ENCODE measurements at regions not wholly inside any gene's neighbourhood (a gene's known extent, or its start where the extent isn't known, plus 50 kb on each side); places are given as distances from the start of the nearest gene placed in this dataset.
"Not testable (repeated sequence)": the region's sequence is repeated elsewhere in the genome, so short reads cannot be mapped to it uniquely, and the experiment has no call there.

GRCh38 chr12:124650912-124651311 lies 83.5 kb upstream of the NCOR2 start:
- Histone ChIP-seq H3K4me1 (peaks cover 6 to 32% of the 10 kb centered on the region in 2 donors), H3K9me3 (peaks cover 0 to 8% of the 10 kb centered on the region in 2 donors), H3K4me3 (no peak overlapping the region), H3K27me3 (no peaks in the 10 kb centered on the region), H3K36me3 (no peaks in the 10 kb centered on the region), H3K27ac (peak overlapping the region in 1 of 2 donors; percentile 39)
- intact Hi-C loops (cut with DNase I), result no loop called here
- no peak for TF ChIP-seq CTCF (IDR thresholded peaks at IDR 0.05)
- DNase-seq (ENCODE audit: low spot score in 2 of 2), result no peak

- Histone ChIP-seq H3K9me3 (peaks cover 0 to 8% of the 10 kb centered on the region in 2 donors), H3K4me1 (peaks cover 2 to 19% of the 10 kb centered on the region in 2 donors), H3K27me3 (no peaks in the 10 kb centered on the region), H3K36me3 (no peaks in the 10 kb centered on the region), H3K27ac (no peak overlapping the region), H3K4me3 (no peak overlapping the region)
- no peak for DNase-seq (ENCODE audit: low spot score in 2 of 2)
- intact Hi-C loops (cut with DNase I), result no loop called here
- TF ChIP-seq CTCF (IDR thresholded peaks at IDR 0.05), result no peak
Measured at GRCh38 chr12:124648710-124649384, 81.4 kb upstream of the NCOR2 start.

GRCh38 chr12:124647316-124647715 lies 79.9 kb upstream of the NCOR2 start:
- no peaks in the 10 kb centered on the region for H3K27me3 ChIP-seq
- intact Hi-C loops (cut with DNase I), result no loop called here
- no peak overlapping the region for H3K4me3 ChIP-seq
- H3K27ac ChIP-seq, result no peak overlapping the region
- TF ChIP-seq CTCF (IDR thresholded peaks at IDR 0.05), result no peak
- peaks cover 2 to 6% of the 10 kb centered on the region in 2 donors for H3K4me1 ChIP-seq
- no peak for DNase-seq (ENCODE audit: low spot score in 2 of 2)
- H3K36me3 ChIP-seq, result no peaks in the 10 kb centered on the region
- H3K9me3 ChIP-seq, result peaks cover 0 to 8% of the 10 kb centered on the region in 2 donors

GRCh38 chr12:124646385-124647230 lies 79.2 kb upstream of the NCOR2 start:
- Histone ChIP-seq H3K4me3 (no peak overlapping the region), H3K9me3 (peaks cover 0 to 8% of the 10 kb centered on the region in 2 donors), H3K4me1 (no peaks in the 10 kb centered on the region), H3K36me3 (no peaks in the 10 kb centered on the region), H3K27me3 (no peaks in the 10 kb centered on the region), H3K27ac (no peak overlapping the region)
- DNase-seq (ENCODE audit: low spot score in 2 of 2), result no peak
- intact Hi-C loops (cut with DNase I), result no loop called here
- no peak for TF ChIP-seq CTCF (IDR thresholded peaks at IDR 0.05)

- Histone ChIP-seq H3K36me3 (no peaks in the 10 kb centered on the region), H3K4me1 (no peaks in the 10 kb centered on the region), H3K27me3 (no peaks in the 10 kb centered on the region), H3K27ac (no peak overlapping the region), H3K4me3 (no peak overlapping the region), H3K9me3 (peaks cover 0 to 8% of the 10 kb centered on the region in 2 donors)
- no peak for TF ChIP-seq CTCF (IDR thresholded peaks at IDR 0.05)
- intact Hi-C loops (cut with DNase I), result no loop called here
- no peak for DNase-seq (ENCODE audit: low spot score in 2 of 2)
Measured at GRCh38 chr12:124645530-124646244, 78.3 kb upstream of the NCOR2 start.

- peaks cover 9 to 13% of the 10 kb centered on the region in 2 donors for H3K4me1 ChIP-seq
- H3K36me3 ChIP-seq; intact Hi-C loops (cut with DNase I); H3K27me3 ChIP-seq; H3K9me3 ChIP-seq; H3K4me3 ChIP-seq; H3K27ac ChIP-seq; DNase-seq (ENCODE audit: low spot score in 2 of 2): not testable (repeated sequence)
Measured at GRCh38 chr12:124643768-124644167, 76.4 kb upstream of the NCOR2 start.
